GM13977 (cell line): ENCODE measurements at regions not wholly inside any gene's neighbourhood (a gene's known extent, or its start where the extent isn't known, plus 50 kb on each side); places are given as distances from the start of the nearest gene placed in this dataset.

Experiments used
- DNase-seq: peaks from one replicate; pipeline ENCODE4 v3.0.0; 2012; ENCODE audit warnings: low spot score
- in situ Hi-C: fragments of 300-500 bp; cut with MboI; formaldehyde crosslinking; loops from one replicate; pipeline ENCODE4 v1.12.0; 2022; ENCODE audit warnings: low sequenced_read_pairs, low pct_unique_long_range_greater_than_20kb, mixed read lengths, inconsistent platforms; ENCODE audit not compliant: unreplicated experiment
- TF ChIP-seq, protein P1 (sequence below): IDR thresholded peaks from 2 replicates; pipeline ENCODE4 v1.5.1; 2012; ENCODE audit warnings: mild to moderate bottlenecking, control low read depth; ENCODE audit not compliant: insufficient read depth; ENCODE audit errors: extremely low read depth, missing control alignments

DNA sequence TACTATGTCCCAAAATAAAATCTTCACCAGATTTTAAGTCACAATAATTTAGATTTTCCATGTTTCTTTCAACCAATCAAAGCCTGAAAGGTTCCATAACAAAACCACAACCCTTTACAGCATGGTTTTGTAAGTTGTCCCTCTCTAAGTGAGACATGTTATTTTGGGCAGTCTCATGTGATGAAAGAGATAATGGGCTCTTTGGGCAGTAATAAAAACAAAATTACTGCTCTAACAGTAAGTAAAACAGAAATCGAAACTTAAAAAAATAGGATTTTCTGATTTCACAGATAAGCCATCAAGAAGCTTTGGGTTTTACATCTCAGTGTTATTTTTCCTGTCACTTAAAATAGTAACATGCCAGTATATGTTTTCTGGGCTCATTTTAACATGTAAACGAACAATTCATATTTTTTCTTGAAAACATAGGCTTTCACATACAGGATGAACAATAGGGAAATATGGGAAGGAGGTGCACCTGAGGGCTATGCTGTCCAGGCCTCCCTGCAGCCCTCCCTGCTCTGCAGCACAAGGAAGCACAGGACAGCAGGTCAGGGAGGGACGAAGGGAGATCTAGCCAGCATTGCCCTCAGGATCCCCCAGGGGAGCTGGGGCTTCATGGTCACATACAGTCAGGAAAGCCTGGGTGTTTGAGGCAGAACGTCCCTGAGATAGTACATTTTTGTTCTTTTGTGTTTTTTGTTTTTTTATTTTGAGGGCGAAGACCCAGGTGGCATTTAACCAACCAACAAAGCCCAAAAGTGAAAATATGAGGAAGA, 157.4 kb downstream of the SHOX2 start:
- in situ Hi-C loops: no loop called here
- DNase-seq: no peak
- TF ChIP-seq, protein P1, sequence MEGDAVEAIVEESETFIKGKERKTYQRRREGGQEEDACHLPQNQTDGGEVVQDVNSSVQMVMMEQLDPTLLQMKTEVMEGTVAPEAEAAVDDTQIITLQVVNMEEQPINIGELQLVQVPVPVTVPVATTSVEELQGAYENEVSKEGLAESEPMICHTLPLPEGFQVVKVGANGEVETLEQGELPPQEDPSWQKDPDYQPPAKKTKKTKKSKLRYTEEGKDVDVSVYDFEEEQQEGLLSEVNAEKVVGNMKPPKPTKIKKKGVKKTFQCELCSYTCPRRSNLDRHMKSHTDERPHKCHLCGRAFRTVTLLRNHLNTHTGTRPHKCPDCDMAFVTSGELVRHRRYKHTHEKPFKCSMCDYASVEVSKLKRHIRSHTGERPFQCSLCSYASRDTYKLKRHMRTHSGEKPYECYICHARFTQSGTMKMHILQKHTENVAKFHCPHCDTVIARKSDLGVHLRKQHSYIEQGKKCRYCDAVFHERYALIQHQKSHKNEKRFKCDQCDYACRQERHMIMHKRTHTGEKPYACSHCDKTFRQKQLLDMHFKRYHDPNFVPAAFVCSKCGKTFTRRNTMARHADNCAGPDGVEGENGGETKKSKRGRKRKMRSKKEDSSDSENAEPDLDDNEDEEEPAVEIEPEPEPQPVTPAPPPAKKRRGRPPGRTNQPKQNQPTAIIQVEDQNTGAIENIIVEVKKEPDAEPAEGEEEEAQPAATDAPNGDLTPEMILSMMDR: no peak

GRCh38 chr3:157939166-157939565, 167.1 kb downstream of the SHOX2 start:
- TF ChIP-seq, protein P1: no peak
- in situ Hi-C loops: no loop called here
- no peak for DNase-seq

- TF ChIP-seq, protein P1: no peak
- in situ Hi-C loops: no loop called here
- no peak for DNase-seq
Measured at GRCh38 chr3:157938154-157938779, 168.0 kb downstream of the SHOX2 start.

DNA sequence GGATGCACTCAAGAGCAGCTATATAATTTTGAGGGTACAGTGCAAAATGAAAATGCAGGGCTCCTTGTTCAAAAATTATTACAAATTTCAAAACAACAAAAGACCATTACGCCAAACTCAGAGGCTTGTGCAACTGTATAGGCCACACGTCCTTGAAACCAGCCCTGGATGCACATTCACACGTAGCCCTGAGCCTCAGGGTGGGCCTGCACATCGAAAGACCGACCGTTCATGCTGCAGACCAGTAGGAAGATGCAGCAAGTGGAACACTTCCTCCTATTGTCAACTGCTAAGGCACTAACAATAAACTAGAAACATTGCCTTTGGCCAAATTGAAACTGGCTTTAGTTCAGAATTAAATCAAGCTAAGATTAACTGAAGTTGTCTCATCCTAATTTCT, 174.7 kb downstream of the SHOX2 start:
- TF ChIP-seq, protein P1: no peak
- in situ Hi-C loops: no loop called here
- no peak for DNase-seq

GRCh38 chr3:157930000-157930780, 176.0 kb downstream of the SHOX2 start:
- in situ Hi-C loops: no loop called here
- no peak for DNase-seq
- TF ChIP-seq, protein P1: no peak

- in situ Hi-C loops: no loop called here
- TF ChIP-seq, protein P1: no peak
- no peak for DNase-seq
Measured at GRCh38 chr3:157926822-157927221, 179.4 kb downstream of the SHOX2 start.
